HG03025 (cell line): ENCODE measurements at regions not wholly inside any gene's neighbourhood (a gene's known extent, or its start where the extent isn't known, plus 50 kb on each side); places are given as distances from the start of the nearest gene placed in this dataset.
"Not testable (repeated sequence)": the region's sequence is repeated elsewhere in the genome, so short reads cannot be mapped to it uniquely, and the experiment has no call there.

Experiments
- ATAC-seq: cut with Tn5 transposase; IDR thresholded peaks from one replicate; pipeline ENCODE4 v1.9.1; 2021; ENCODE audit warnings: mild to moderate bottlenecking, moderate library complexity; ENCODE audit not compliant: unreplicated experiment, low FRiP score

DNA sequence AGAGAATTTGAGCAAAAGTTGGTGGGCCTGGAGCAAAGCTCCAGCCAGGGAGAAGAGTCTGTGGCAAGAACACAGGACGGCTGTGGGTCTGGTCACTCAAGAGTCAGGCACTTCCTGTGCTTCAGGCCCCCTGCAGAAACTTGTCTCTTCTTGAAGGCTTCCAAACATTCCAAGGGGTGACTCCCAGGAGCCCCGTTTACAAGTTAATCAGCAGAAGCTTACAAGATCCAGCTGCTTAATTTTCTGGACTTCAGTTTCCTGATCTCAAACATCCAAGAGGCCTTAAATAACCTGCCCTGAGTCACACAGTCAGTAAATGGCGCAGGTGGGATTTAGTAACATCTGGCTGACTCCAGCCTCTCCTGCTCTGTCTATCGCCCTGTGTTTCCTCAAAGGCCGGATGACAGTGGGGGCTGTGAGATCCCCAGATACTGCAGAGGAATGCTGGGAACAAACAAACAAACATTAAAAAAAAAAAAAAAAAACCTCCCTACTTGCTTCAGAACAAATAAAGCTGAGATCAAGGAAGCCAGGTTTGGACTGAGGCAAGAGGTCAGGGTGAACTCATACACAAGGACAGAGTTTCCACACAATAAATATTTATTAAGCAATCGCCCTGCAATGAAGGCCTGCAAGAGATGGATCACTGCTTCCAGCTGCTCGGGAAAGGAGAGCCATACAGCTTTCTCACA is 175.4 kb upstream of the RFC3 start:
- no peak for ATAC-seq

- ATAC-seq: no peak
Measured at GRCh38 chr13:33644581-33645543, 173.1 kb upstream of the RFC3 start.

DNA sequence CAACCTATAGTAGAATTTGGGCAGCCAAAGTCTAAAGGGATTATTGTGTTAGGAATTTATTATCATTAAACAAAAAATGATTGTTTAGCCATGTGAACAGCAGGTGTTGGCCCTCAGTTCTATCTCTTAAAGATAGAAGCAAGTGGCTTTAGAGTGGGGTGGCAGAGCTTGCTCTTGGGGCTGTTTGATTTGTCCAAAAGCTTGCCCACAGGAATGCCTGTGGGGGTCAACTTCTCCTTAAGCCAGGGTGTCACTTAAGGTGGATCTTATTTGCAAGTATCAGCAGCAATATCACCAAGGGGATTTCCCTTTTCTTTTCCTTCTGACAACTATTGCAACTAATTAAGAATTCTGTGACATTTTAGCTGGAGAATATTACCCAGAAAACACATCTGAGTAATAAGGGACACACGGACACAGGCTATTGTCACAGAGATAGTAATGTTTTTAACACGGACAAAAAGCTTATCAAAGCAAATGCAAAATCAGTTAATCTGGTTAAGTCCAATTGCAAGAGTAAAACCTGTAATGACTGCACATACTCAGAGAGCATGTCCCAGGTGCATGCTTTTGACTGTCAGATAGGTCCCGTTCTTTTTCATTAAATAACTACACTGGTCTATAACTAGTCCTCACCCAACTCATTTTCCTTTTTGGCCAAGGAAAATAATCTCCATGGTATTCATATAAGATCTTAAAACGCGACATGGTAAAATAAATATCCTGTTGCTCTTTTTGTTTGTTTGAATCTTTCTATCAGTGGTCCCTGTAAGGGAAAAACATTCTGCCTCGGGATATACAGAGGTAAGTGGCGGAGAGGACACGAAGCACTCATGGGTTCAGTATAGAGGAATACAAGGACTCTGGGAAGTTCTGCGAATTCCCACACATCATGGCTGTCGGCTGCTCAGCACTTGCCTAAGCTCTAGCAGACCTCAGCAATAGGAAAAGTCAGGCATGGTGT is 172.1 kb upstream of the RFC3 start:
- no peak for ATAC-seq

DNA sequence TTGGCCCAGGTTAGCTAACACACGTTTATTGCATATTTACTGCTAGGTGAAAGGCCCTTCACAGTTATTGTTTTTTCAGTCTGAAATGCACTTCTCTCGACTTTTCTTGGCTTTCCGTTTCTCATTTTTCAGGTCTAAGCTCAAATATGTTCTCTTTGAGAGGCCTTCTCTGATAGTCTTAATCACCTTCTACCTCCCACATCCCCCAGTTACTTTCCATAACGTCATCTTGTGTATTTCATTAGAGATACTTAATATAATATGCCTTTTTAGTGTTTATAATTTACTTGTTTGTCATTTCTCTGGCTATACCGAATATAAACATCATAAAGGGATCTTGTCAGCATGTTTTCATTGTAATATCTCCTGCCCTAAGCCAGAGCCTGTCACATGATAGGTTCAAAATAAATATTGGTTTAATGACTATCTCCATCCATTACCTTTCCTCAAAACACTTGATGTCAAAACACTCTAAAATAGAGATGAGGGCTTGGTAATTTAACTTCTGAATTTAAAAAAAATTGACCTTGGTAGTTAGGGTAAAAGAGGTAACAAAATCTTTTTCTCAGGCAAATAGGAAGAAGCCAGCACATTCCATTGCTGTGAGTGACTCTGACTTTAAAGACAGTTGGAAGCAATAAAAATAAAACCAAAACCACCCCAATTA is 168.6 kb upstream of the RFC3 start:
- ATAC-seq: no peak

DNA sequence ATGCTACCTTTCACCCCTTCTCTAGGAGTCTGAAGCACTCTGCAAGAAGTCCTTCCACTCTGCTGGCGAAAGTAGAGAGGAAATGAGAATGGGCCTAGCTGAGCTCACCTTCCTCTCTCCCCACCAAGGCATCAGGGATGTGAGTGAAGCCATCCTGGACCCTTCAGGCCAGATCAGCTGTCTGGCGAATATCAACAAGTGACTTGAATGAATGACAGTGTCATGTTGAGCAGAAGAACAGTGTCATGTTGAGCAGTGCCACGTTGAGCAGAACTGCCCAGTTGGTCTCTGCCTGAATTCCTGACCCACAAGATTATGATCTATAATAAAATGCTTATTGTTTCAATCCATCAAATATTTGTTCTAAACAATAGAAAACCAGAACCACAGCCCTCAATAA is 166.2 kb upstream of the RFC3 start:
- ATAC-seq: no peak

- ATAC-seq: no peak
Measured at GRCh38 chr13:33657274-33657673, 160.7 kb upstream of the RFC3 start.

GRCh38 chr13:33659466-33659865 is 158.5 kb upstream of the RFC3 start:
- ATAC-seq: no peak

DNA sequence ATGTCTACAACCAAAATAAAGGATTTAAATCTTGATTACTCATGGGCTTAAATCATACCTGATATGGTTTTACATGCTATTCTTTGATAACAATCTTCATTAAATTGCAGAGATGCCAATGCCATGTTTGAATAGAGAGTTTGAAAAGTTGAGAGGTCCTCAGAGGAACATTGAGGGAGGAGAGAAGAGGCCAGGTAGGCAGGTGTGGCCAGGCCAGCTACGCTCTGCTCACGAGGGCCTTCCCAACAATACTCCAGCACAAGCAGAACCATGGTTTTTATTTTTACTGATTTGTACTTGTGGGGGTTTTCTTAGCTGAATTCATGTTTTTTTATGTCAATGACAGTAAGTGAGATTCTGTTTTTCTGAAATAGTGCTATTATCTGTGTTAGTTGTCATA is 158.1 kb upstream of the RFC3 start:
- no peak for ATAC-seq

GRCh38 chr13:33662392-33662791 is 155.6 kb upstream of the RFC3 start:
- ATAC-seq: no peak

- ATAC-seq: no peak
Measured at GRCh38 chr13:33665626-33666175, 152.2 kb upstream of the RFC3 start.

DNA sequence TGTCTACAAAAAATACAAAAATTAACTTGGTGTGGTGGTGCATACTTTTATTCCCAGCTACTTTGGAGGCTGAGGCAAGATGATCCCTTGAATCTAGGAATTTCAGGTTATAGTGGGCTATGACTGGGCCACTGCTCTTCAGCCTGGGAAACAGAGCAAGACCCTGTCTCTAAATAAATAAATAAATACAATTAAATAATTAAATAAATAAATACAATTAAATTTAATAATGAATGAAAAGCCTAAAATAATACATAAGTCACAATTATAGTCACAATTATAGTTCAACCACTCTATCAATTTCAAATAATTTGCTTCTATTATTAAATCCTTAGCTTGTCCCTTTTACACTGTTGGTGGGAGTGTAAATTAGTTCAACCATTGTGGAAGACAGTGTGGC is 146.4 kb upstream of the RFC3 start:
- ATAC-seq: no peak

DNA sequence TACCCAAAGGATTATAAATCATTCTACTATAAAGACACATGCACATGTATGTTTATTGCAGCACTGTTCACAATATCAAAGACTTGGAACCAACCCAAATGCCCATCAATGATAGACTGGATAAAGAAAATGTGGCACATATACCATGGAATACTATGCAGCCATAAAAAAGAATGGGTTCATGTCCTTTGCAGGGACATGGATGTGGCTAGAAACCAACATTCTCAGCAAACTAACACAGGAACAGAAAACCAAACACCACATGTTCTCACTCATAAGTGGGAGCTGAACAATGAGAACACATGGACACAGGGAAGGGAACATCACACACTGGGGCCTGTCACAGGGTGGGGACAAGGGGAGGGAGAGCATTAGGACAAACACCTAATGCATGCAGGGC is 145.9 kb upstream of the RFC3 start:
- not testable (repeated sequence) for ATAC-seq

- no peak for ATAC-seq
Measured at GRCh38 chr13:33676045-33676989, 141.6 kb upstream of the RFC3 start.

- no peak for ATAC-seq
Measured at GRCh38 chr13:33677215-33677614, 140.7 kb upstream of the RFC3 start.

DNA sequence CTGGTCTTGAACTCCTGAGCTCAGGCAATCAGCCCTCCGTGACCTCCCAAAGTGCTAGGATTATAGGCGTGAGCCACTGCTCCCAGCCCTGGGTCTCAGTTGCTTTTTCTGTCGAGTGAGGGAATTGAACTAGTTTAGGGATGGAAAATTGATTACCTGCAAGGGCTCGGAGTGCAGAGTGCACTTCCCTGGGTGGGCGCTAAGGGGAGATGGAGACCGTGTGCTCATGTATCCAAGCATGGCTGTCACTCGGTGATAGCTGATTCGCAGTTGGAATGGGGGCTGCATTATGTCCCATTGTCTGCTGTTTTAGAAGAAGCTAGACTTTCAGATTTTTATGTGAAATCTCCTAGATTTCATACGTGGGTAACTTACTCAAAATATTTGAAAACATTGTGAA is 139.9 kb upstream of the RFC3 start:
- ATAC-seq: no peak

DNA sequence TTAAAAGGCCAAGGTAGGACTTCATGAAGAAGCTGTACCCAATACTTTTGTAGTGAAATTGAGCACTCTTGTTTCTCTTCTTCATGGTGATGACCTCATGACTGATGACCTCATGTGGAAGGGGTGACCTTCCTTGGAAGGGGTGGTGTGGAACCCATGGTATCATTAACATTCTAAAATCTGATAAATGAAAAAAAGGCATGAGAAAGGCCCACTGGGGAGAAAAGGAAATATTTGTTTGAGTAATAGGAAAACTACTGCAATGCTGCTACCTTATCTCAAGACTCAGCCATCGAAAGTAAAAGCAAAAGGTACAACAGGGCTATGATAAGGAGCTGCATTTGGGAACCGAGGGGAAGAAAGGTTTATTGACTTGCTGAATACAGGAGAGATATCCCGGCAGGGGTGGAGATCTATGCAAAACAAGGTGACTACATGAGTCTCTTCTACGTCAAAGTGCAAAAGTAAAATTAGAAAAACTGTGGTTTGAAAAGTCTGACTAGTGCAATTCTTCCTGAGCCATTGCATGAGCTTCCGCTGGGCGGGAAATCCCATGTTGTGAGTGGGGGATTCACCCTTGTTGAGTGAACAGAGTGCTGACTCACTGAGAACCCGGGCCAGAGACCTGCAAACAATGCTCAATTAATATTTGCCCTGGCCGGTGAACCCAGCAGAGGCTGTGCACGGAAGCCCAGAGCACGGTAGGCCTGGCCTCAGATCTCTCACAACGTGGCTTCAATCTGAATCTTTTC is 138.9 kb upstream of the RFC3 start:
- peak; percentile 86 for ATAC-seq

DNA sequence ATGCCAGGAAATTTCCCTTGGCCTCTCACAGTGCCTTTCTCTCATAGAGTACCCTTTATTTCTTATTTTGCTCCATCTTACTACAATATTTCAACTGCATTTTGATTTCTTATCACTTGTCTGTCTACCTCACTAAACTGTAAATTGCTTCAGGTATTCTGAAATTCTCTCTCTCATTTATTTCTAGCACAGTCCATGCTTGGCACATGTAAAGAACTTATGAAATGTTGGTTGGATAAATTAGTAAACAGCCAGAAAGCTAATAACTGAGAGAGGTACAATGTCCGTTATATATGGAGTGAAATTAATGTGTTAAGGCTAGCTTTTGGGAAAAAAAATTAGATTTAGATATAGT is 138.3 kb upstream of the RFC3 start:
- ATAC-seq: no peak

- no peak for ATAC-seq
Measured at GRCh38 chr13:33682020-33682564, 135.9 kb upstream of the RFC3 start.
